HEK293 (cell line): ENCODE measurements at regions not wholly inside any gene's neighbourhood (a gene's known extent, or its start where the extent isn't known, plus 50 kb on each side); places are given as distances from the start of the nearest gene placed in this dataset.

ENCODE experiments used
- CTCF ChIA-PET: fragments of 350-600 bp; formaldehyde crosslinking; extraction: SDS; loops from one replicate; lab custom pipeline; 2021; ENCODE audit warnings: antibody characterized with exemption; lab: Yijun Ruan, JAX
- POLR2A ChIA-PET: fragments of 300-600 bp; formaldehyde crosslinking; extraction: SDS; loops from one replicate; lab custom pipeline; 2020; ENCODE audit warnings: antibody characterized with exemption, inconsistent platforms; lab: Yijun Ruan, JAX
- H3K27ac ChIP-seq: fragments of 200-500 bp; sonication (Bioruptor generic); 2 replicates; pipeline ENCODE4 v1.5.1; 2014; ENCODE audit warnings: low read depth, low read length, control low read depth, inconsistent platforms; ENCODE audit errors: extremely low read depth
- H3K36me3 ChIP-seq, 2 experiments: fragments of 200-500 bp in 1 of 2; sonication (Bioruptor generic) in 1 of 2; 1 replicate in 1 of 2; 2 replicates in 1 of 2; pipeline ENCODE4 v1.5.1; 2014 to 2017; ENCODE audit warnings: inconsistent platforms in 2 of 2, low read length in 2 of 2; ENCODE audit not compliant: control insufficient read depth in 2 of 2, insufficient read depth in 1 of 2
- H3K4me1 ChIP-seq: fragments of 200-500 bp; sonication (Bioruptor generic); 2 replicates; pipeline ENCODE4 v1.5.1; 2014; ENCODE audit warnings: mild to moderate bottlenecking, low read length, inconsistent platforms; ENCODE audit not compliant: control insufficient read depth, insufficient read depth
- H3K4me3 ChIP-seq: 2 replicates; pipeline ENCODE4 v1.5.1; 2011; ENCODE audit warnings: low read depth, mild to moderate bottlenecking, control low read depth, low read length, moderate library complexity
- H3K9me3 ChIP-seq: fragments of 200-500 bp; sonication (Bioruptor generic); 2 replicates; pipeline ENCODE4 v1.5.1; 2014; ENCODE audit warnings: low read depth, low read length, inconsistent platforms; ENCODE audit not compliant: control insufficient read depth, insufficient read depth
- SP7 ChIP-seq: fragments of 450-650 bp; formaldehyde crosslinking; IDR thresholded peaks from 2 replicates; pipeline ENCODE4 v1.5.1; 2016; ENCODE audit warnings: missing biosample characterization, missing genetic modification characterization
- WT1 ChIP-seq: fragments of 450-650 bp; formaldehyde crosslinking; IDR thresholded peaks from 2 replicates; pipeline ENCODE4 v1.5.1; 2016; ENCODE audit warnings: missing biosample characterization, missing genetic modification characterization
- ZBTB1 ChIP-seq: fragments of 450-650 bp; formaldehyde crosslinking; IDR thresholded peaks from 2 replicates; pipeline ENCODE4 v1.5.1; 2016; ENCODE audit warnings: missing biosample characterization, missing genetic modification characterization
- ZBTB10 ChIP-seq: fragments of 450-650 bp; formaldehyde crosslinking; IDR thresholded peaks from 2 replicates; pipeline ENCODE4 v1.5.1; 2016; ENCODE audit warnings: missing biosample characterization, missing genetic modification characterization
- ZBTB21 ChIP-seq: fragments of 450-650 bp; formaldehyde crosslinking; IDR thresholded peaks from 2 replicates; pipeline ENCODE4 v1.5.1; 2017; ENCODE audit warnings: missing biosample characterization, missing genetic modification characterization
- ZNF10 ChIP-seq: fragments of 450-650 bp; formaldehyde crosslinking; IDR thresholded peaks from 2 replicates; pipeline ENCODE4 v1.5.1; 2017; ENCODE audit warnings: missing biosample characterization, missing genetic modification characterization
- ZNF114 ChIP-seq: fragments of 450-650 bp; formaldehyde crosslinking; IDR thresholded peaks from 2 replicates; pipeline ENCODE4 v1.5.0; 2017; ENCODE audit warnings: missing biosample characterization, missing genetic modification characterization
- ZNF202 ChIP-seq: fragments of 450-650 bp; formaldehyde crosslinking; IDR thresholded peaks from 2 replicates; pipeline ENCODE4 v1.5.1; 2016; ENCODE audit warnings: missing biosample characterization, missing genetic modification characterization, borderline replicate concordance
- ZNF529 ChIP-seq: fragments of 450-650 bp; formaldehyde crosslinking; IDR thresholded peaks from 2 replicates; pipeline ENCODE4 v1.5.1; 2017; ENCODE audit warnings: missing genetic modification characterization, missing biosample characterization; ENCODE audit not compliant: insufficient replicate concordance
- ZNF555 ChIP-seq: fragments of 450-650 bp; formaldehyde crosslinking; conservative IDR thresholded peaks from 2 replicates; pipeline ENCODE4 v1.5.1; 2017; ENCODE audit warnings: missing biosample characterization, mild to moderate bottlenecking, missing genetic modification characterization, inconsistent platforms
- ZNF626 ChIP-seq: fragments of 450-650 bp; sonication (Bioruptor Pico); formaldehyde crosslinking; IDR thresholded peaks from 2 replicates; pipeline ENCODE4 v1.5.1; 2018; ENCODE audit warnings: missing biosample characterization, missing genetic modification characterization, inconsistent platforms
- ZNF629 ChIP-seq: fragments of 450-650 bp; formaldehyde crosslinking; IDR thresholded peaks from 2 replicates; pipeline ENCODE4 v1.5.1; 2017; ENCODE audit warnings: missing biosample characterization, missing genetic modification characterization
- ZNF664 ChIP-seq: fragments of 450-650 bp; formaldehyde crosslinking; IDR thresholded peaks from 2 replicates; pipeline ENCODE4 v1.5.1; 2016; ENCODE audit warnings: missing biosample characterization, missing genetic modification characterization
- ZNF677 ChIP-seq: fragments of 450-650 bp; IDR thresholded peaks from 2 replicates; pipeline ENCODE4 v1.5.0; 2018; ENCODE audit warnings: missing biosample characterization, mild to moderate bottlenecking, missing genetic modification characterization, moderate library complexity
- ZNF837 ChIP-seq: fragments of 450-650 bp; formaldehyde crosslinking; IDR thresholded peaks from 2 replicates; pipeline ENCODE4 v1.5.1; 2016; ENCODE audit warnings: missing biosample characterization, missing genetic modification characterization
- TF ChIP-seq, protein P1 (sequence below): fragments of 450-650 bp; formaldehyde crosslinking; IDR thresholded peaks from 2 replicates; pipeline ENCODE4 v1.5.1; 2016; ENCODE audit warnings: missing biosample characterization, missing genetic modification characterization
- TF ChIP-seq, protein P2 (sequence below): fragments of 450-650 bp; IDR thresholded peaks from 2 replicates; pipeline ENCODE4 v1.5.1; 2018; ENCODE audit warnings: missing biosample characterization, mild to moderate bottlenecking, missing genetic modification characterization
- TF ChIP-seq, protein P3 (sequence below): fragments of 450-650 bp; formaldehyde crosslinking; IDR thresholded peaks from 2 replicates; pipeline ENCODE4 v1.5.1; 2016; ENCODE audit warnings: missing biosample characterization, missing genetic modification characterization
- TF ChIP-seq, protein P4 (sequence below): fragments of 450-650 bp; formaldehyde crosslinking; IDR thresholded peaks from 2 replicates; pipeline ENCODE4 v1.5.1; 2016; ENCODE audit warnings: missing biosample characterization, missing genetic modification characterization, low read depth
- TF ChIP-seq, protein P5 (sequence below): fragments of 450-650 bp; formaldehyde crosslinking; IDR thresholded peaks from 2 replicates; pipeline ENCODE4 v1.5.1; 2017; ENCODE audit warnings: missing biosample characterization, mild to moderate bottlenecking, missing genetic modification characterization, moderate library complexity

DNA sequence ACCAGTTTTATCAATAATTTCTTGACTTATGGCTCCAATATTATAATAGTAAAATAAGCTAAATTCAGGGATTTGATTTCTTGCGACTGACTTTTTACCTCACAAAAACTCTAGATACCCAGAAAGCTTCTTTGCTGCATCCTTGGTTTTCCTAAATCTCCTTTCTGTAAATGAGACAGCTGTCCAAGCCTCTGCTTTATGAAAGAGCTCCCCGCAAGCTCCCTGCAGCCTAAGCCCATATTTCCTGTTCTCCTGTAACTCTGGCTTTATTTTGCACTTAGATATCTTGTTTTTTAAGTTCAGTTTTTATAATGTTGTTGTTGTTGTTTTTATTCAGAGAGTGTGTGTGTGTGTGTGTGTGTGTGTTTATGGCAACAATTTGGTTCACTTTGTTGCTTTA is 361.7 kb upstream of the PKDCC start:
- Histone ChIP-seq H3K4me1 (no peaks in the 10 kb centered on the region), H3K36me3 (no peaks in the 10 kb centered on the region), H3K4me3 (no peak overlapping the region), H3K9me3 (no peaks in the 10 kb centered on the region; the same call in 1 of the 2 replicates), H3K27ac (no peak overlapping the region)
- TF ChIP-seq, protein P1, sequence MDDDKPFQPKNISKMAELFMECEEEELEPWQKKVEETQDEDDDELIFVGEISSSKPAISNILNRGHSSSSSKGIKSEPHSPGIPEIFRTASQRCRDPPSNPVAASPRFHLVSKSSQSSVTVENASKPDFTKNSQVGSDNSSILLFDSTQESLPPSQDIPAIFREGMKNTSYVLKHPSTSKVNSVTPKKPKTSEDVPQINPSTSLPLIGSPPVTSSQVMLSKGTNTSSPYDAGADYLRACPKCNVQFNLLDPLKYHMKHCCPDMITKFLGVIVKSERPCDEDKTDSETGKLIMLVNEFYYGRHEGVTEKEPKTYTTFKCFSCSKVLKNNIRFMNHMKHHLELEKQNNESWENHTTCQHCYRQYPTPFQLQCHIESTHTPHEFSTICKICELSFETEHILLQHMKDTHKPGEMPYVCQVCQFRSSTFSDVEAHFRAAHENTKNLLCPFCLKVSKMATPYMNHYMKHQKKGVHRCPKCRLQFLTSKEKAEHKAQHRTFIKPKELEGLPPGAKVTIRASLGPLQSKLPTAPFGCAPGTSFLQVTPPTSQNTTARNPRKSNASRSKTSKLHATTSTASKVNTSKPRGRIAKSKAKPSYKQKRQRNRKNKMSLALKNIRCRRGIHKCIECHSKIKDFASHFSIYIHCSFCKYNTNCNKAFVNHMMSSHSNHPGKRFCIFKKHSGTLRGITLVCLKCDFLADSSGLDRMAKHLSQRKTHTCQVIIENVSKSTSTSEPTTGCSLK, result no peak
- no peak for TF ChIP-seq ZNF837
- TF ChIP-seq ZNF114 (tag by site-specific recombination), result no peak
- TF ChIP-seq ZBTB10, result no peak
- no peak for TF ChIP-seq WT1
- TF ChIP-seq ZNF677, result no peak
- TF ChIP-seq, protein P2, sequence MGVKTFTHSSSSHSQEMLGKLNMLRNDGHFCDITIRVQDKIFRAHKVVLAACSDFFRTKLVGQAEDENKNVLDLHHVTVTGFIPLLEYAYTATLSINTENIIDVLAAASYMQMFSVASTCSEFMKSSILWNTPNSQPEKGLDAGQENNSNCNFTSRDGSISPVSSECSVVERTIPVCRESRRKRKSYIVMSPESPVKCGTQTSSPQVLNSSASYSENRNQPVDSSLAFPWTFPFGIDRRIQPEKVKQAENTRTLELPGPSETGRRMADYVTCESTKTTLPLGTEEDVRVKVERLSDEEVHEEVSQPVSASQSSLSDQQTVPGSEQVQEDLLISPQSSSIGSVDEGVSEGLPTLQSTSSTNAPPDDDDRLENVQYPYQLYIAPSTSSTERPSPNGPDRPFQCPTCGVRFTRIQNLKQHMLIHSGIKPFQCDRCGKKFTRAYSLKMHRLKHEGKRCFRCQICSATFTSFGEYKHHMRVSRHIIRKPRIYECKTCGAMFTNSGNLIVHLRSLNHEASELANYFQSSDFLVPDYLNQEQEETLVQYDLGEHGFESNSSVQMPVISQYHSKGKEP (tag by site-specific recombination), result no peak
- TF ChIP-seq, protein P3, sequence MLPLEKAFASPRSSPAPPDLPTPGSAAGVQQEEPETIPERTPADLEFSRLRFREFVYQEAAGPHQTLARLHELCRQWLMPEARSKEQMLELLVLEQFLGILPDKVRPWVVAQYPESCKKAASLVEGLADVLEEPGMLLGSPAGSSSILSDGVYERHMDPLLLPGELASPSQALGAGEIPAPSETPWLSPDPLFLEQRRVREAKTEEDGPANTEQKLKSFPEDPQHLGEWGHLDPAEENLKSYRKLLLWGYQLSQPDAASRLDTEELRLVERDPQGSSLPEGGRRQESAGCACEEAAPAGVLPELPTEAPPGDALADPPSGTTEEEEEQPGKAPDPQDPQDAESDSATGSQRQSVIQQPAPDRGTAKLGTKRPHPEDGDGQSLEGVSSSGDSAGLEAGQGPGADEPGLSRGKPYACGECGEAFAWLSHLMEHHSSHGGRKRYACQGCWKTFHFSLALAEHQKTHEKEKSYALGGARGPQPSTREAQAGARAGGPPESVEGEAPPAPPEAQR (tag by site-specific recombination), result no peak
- ChIA-PET POLR2A (no interaction called here), CTCF (interaction anchor here (0.7 to 1.0 kb wide), 2 partner anchors 9 to 12 kb away, joined by 4 read pairs; no protein-coding TSS in a partner anchor)

- Histone ChIP-seq H3K27ac (no peak overlapping the region), H3K36me3 (no peaks in the 10 kb centered on the region), H3K4me3 (no peak overlapping the region), H3K9me3 (no peaks in the 10 kb centered on the region), H3K4me1 (no peaks in the 10 kb centered on the region)
- ChIA-PET CTCF (no interaction called here), POLR2A (no interaction called here)
- TF ChIP-seq, protein P4, sequence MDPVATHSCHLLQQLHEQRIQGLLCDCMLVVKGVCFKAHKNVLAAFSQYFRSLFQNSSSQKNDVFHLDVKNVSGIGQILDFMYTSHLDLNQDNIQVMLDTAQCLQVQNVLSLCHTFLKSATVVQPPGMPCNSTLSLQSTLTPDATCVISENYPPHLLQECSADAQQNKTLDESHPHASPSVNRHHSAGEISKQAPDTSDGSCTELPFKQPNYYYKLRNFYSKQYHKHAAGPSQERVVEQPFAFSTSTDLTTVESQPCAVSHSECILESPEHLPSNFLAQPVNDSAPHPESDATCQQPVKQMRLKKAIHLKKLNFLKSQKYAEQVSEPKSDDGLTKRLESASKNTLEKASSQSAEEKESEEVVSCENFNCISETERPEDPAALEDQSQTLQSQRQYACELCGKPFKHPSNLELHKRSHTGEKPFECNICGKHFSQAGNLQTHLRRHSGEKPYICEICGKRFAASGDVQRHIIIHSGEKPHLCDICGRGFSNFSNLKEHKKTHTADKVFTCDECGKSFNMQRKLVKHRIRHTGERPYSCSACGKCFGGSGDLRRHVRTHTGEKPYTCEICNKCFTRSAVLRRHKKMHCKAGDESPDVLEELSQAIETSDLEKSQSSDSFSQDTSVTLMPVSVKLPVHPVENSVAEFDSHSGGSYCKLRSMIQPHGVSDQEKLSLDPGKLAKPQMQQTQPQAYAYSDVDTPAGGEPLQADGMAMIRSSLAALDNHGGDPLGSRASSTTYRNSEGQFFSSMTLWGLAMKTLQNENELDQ (tag by site-specific recombination), result no peak
- no peak for TF ChIP-seq ZBTB1
- no peak for TF ChIP-seq ZNF555 (tag by site-specific recombination)
- TF ChIP-seq, protein P3 (tag by site-specific recombination), result no peak
- no peak for TF ChIP-seq ZNF10 (tag by site-specific recombination)
- no peak for TF ChIP-seq SP7 (tag by site-specific recombination)
- no peak for TF ChIP-seq ZBTB21 (tag by site-specific recombination)
- TF ChIP-seq ZNF629 (tag by site-specific recombination), result no peak
- TF ChIP-seq ZNF529, result no peak
- TF ChIP-seq ZNF202 (tag by site-specific recombination), result no peak
- TF ChIP-seq ZNF664 (tag by site-specific recombination), result no peak
- TF ChIP-seq, protein P5, sequence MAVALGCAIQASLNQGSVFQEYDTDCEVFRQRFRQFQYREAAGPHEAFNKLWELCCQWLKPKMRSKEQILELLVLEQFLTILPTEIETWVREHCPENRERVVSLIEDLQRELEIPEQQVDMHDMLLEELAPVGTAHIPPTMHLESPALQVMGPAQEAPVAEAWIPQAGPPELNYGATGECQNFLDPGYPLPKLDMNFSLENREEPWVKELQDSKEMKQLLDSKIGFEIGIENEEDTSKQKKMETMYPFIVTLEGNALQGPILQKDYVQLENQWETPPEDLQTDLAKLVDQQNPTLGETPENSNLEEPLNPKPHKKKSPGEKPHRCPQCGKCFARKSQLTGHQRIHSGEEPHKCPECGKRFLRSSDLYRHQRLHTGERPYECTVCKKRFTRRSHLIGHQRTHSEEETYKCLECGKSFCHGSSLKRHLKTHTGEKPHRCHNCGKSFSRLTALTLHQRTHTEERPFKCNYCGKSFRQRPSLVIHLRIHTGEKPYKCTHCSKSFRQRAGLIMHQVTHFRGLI (tag by site-specific recombination), result no peak
- no peak for TF ChIP-seq ZNF626 (tag by site-specific recombination)
These were observed 356.3 kb upstream of the PKDCC start for GRCh38 chr2:41691561-41691960.
